Activated CD4-positive, alpha-beta T cell treated with anti-CD3 and anti-CD28 coated beads, Interleukin-2, amount 10 ng/mL, durations not matched to agents 7 days and 5 days (primary cell): ENCODE measurements at regions not wholly inside any gene's neighbourhood (a gene's known extent, or its start where the extent isn't known, plus 50 kb on each side); places are given as distances from the start of the nearest gene placed in this dataset.

Experiments
- CTCF ChIA-PET: fragments of 350-600 bp; sonication (Branson Sonifier 250); formaldehyde crosslinking; loops from one replicate; lab custom pipeline; 2021; ENCODE audit warnings: antibody characterized with exemption; lab: Charles Lee
- POLR2A ChIA-PET: fragments of 350-600 bp; sonication (Branson Sonifier 250); formaldehyde crosslinking; loops from one replicate; lab custom pipeline; 2021; ENCODE audit warnings: antibody characterized with exemption; lab: Charles Lee
- DNase-seq: peaks from one replicate; pipeline ENCODE4 v3.0.0-alpha.2; 2020
- H3K27ac Mint-ChIP-seq: one replicate; pipeline ENCODE4 v1.8.0; 2021; ENCODE audit warnings: mild to moderate bottlenecking, moderate library complexity, mixed read lengths
- H3K27me3 Mint-ChIP-seq: one replicate; pipeline ENCODE4 v1.8.0; 2021; ENCODE audit warnings: mixed read lengths
- H3K36me3 Mint-ChIP-seq: one replicate; pipeline ENCODE4 v1.8.0; 2021; ENCODE audit warnings: low read depth, mixed read lengths
- H3K4me1 Mint-ChIP-seq: one replicate; pipeline ENCODE4 v1.8.0; 2021; ENCODE audit warnings: mixed read lengths
- H3K4me3 Mint-ChIP-seq: one replicate; pipeline ENCODE4 v1.8.0; 2021; ENCODE audit warnings: mild to moderate bottlenecking, moderate library complexity, mixed read lengths
- H3K9me3 Mint-ChIP-seq: one replicate; pipeline ENCODE4 v1.8.0; 2021; ENCODE audit warnings: mixed read lengths

DNA sequence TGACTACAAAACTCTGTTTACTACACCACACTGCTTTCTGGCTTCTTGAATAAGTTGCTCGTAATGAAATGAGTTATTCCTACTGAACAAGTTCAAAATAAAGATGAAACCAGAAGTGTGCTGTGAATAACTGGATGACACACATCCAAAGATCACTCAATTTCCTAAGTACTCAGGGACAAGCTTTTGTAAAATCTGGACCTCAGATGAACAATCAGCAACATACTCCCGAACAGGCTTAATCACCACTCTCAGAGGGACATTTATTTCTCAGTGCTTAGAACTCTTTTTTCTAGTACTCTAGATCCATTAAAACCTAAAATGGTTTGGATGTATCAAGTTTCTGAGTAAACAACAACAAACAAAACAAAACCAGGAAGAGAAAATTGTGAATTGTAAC lies 61.5 kb upstream of the EXOC1L start:
- Mint-ChIP-seq H3K27ac (no peak overlapping the region), H3K4me3 (no peak overlapping the region), H3K36me3 (no peaks in the 10 kb centered on the region), H3K4me1 (no peaks in the 10 kb centered on the region), H3K27me3 (no peaks in the 10 kb centered on the region), H3K9me3 (no peaks in the 10 kb centered on the region)
- ChIA-PET POLR2A (no interaction called here), CTCF (no interaction called here)
- no peak for DNase-seq

DNA sequence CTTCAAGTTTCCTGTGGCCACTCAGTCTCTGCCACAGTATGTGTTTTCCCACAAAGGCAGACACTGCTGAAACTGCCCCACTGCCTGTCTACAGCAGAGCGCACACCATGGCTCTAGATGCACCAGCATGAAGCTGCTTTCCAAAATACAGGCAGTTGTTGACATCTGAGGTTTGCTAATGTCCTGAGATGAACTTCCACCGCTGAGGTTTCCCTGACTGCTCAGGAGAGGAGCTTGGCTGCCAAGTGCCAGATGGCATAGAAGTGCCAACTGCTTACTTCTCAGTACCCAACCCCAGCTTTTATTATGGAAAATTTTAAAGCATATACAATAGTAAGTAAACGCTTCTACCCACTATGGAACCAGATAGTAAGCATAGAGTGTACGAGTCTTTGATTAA lies 61.0 kb upstream of the EXOC1L start:
- Mint-ChIP-seq H3K4me3 (no peak overlapping the region), H3K27ac (no peak overlapping the region), H3K27me3 (no peaks in the 10 kb centered on the region), H3K9me3 (no peaks in the 10 kb centered on the region), H3K4me1 (no peaks in the 10 kb centered on the region), H3K36me3 (no peaks in the 10 kb centered on the region)
- no peak for DNase-seq
- CTCF ChIA-PET, result interaction anchor here (1.4 kb wide), 1 partner anchor 48 kb away, joined by 4 read pairs; no protein-coding TSS in a partner anchor
- POLR2A ChIA-PET, result no interaction called here

DNA sequence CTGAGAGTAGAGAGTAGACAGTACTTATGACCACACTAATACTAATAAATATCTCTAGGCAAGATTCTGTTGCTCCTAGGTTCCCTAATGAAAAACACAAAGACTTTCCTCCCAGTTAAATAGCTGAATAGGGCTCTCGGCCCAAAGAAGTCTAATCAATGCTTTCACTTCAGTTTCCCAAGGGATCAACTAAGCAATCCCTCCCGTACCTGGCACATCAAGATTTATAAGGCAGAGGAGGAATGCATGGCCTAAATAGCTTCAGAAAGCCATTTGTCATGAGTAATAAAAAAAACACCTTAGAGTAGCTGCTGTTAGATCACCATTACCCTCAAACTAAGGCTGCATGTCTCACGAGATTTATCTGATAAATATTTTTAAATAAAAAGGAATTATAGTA lies 56.8 kb upstream of the EXOC1L start:
- Mint-ChIP-seq H3K4me3 (no peak overlapping the region), H3K9me3 (no peaks in the 10 kb centered on the region), H3K4me1 (no peaks in the 10 kb centered on the region), H3K36me3 (no peaks in the 10 kb centered on the region), H3K27ac (no peak overlapping the region), H3K27me3 (peaks cover 4% of the 10 kb centered on the region)
- ChIA-PET CTCF (no interaction called here), POLR2A (no interaction called here)
- no peak for DNase-seq

- H3K9me3 Mint-ChIP-seq, result no peaks in the 10 kb centered on the region
- H3K4me1 Mint-ChIP-seq, result no peaks in the 10 kb centered on the region
- H3K27ac Mint-ChIP-seq, result no peak overlapping the region
- no peak for DNase-seq
- peaks cover 4% of the 10 kb centered on the region for H3K27me3 Mint-ChIP-seq
- CTCF ChIA-PET, result no interaction called here
- POLR2A ChIA-PET, result no interaction called here
- H3K4me3 Mint-ChIP-seq, result no peak overlapping the region
- no peaks in the 10 kb centered on the region for H3K36me3 Mint-ChIP-seq
Measured at GRCh38 chr4:55763996-55764395, 55.6 kb upstream of the EXOC1L start.

DNA sequence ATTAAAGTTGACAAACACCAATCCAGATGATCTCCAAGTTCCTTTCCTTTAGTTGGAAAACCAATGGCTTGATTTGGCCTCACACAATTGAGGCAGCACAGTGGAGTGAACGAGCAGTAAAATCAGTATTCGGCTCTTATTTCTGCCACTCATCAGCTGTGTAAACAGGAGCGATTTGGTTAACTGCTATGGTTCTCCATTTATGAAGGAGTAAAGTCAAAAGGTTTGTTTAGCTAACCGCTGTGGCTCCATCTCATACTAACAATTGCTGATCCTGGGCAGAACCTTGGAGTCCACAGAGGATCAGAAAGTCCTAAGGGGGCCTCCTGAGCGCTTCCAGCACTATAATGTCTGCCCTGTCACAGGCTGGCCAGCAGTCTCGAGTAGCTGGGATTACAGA lies 54.5 kb upstream of the EXOC1L start:
- no peaks in the 10 kb centered on the region for H3K9me3 Mint-ChIP-seq
- POLR2A ChIA-PET, result no interaction called here
- no peak overlapping the region for H3K4me3 Mint-ChIP-seq
- H3K36me3 Mint-ChIP-seq, result no peaks in the 10 kb centered on the region
- peaks cover 4% of the 10 kb centered on the region for H3K27me3 Mint-ChIP-seq
- H3K27ac Mint-ChIP-seq, result no peak overlapping the region
- CTCF ChIA-PET, result no interaction called here
- DNase-seq, result no peak
- no peaks in the 10 kb centered on the region for H3K4me1 Mint-ChIP-seq

GRCh38 chr4:55768291-55768690 lies 51.3 kb upstream of the EXOC1L start:
- H3K27me3 Mint-ChIP-seq, result peaks cover 6% of the 10 kb centered on the region
- no peak overlapping the region for H3K4me3 Mint-ChIP-seq
- no peak overlapping the region for H3K27ac Mint-ChIP-seq
- ChIA-PET CTCF (no interaction called here), POLR2A (no interaction called here)
- no peaks in the 10 kb centered on the region for H3K4me1 Mint-ChIP-seq
- H3K9me3 Mint-ChIP-seq, result no peaks in the 10 kb centered on the region
- H3K36me3 Mint-ChIP-seq, result no peaks in the 10 kb centered on the region
- DNase-seq, result no peak
